Activated T-cell treated with anti-CD3 and anti-CD28 coated beads, Interleukin-2, amount 50 U/mL, for 4 hours (primary cell): ENCODE measurements at regions not wholly inside any gene's neighbourhood (a gene's known extent, or its start where the extent isn't known, plus 50 kb on each side); places are given as distances from the start of the nearest gene placed in this dataset.

Source experiments
- ATAC-seq, 2 donors: fragments of 200-7000 bp; cut with Tn5 transposase; one replicate each; pipeline ENCODE4 v1.10.0; 2021
- DNase-seq: peaks from one replicate; pipeline ENCODE4 v3.0.0-alpha.2; 2020
- H3K27me3 Mint-ChIP-seq: one replicate; pipeline ENCODE4 v1.8.0; 2021; ENCODE audit warnings: low read depth, mixed read lengths
- H3K36me3 Mint-ChIP-seq: one replicate; pipeline ENCODE4 v1.8.0; 2022; ENCODE audit warnings: mixed read lengths; ENCODE audit not compliant: insufficient read depth
- H3K4me1 Mint-ChIP-seq: one replicate; pipeline ENCODE4 v1.8.0; 2021; ENCODE audit warnings: low read depth, mixed read lengths
- H3K4me3 Mint-ChIP-seq: one replicate; pipeline ENCODE4 v1.8.0; 2021; ENCODE audit warnings: mild to moderate bottlenecking, moderate library complexity, mixed read lengths
- H3K9me3 Mint-ChIP-seq: one replicate; pipeline ENCODE4 v1.8.0; 2021; ENCODE audit warnings: mixed read lengths

- ATAC-seq: no peak
- peaks cover 7% of the 10 kb centered on the region for H3K27me3 Mint-ChIP-seq
Measured at GRCh38 chr21:28464988-28465387, 527.7 kb downstream of the LTN1 start.

DNA sequence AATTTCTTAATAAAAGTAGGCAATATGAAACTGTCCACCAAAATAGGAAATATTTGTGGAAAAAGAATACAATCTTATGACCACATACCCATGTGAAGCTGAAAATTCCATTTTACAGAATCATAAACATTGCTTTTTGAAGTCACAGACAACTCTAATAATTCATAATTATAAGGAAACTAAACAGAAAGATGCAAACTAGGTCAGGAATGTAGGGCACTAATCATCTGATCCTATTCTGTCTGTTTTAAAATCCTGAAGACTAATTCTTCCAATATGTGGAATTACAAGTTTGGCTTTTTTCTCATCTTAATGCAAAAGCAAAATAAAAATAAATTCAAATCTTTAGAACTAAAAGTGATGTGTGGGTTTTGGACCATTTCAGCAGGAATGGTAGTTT is 528.6 kb downstream of the LTN1 start:
- H3K27me3 Mint-ChIP-seq: peaks cover 4% of the 10 kb centered on the region
- H3K4me3 Mint-ChIP-seq: no peak overlapping the region
- no peak for DNase-seq
- H3K36me3 Mint-ChIP-seq: no peaks in the 10 kb centered on the region
- no peaks in the 10 kb centered on the region for H3K4me1 Mint-ChIP-seq
- no peaks in the 10 kb centered on the region for H3K9me3 Mint-ChIP-seq
- no peak for ATAC-seq

More at GRCh38 chr21:28464988-28465387, 527.7 kb downstream of the LTN1 start:
- Mint-ChIP-seq H3K9me3 (no peaks in the 10 kb centered on the region), H3K4me3 (no peak overlapping the region), H3K36me3 (no peaks in the 10 kb centered on the region), H3K4me1 (no peaks in the 10 kb centered on the region)
- DNase-seq: no peak

DNA sequence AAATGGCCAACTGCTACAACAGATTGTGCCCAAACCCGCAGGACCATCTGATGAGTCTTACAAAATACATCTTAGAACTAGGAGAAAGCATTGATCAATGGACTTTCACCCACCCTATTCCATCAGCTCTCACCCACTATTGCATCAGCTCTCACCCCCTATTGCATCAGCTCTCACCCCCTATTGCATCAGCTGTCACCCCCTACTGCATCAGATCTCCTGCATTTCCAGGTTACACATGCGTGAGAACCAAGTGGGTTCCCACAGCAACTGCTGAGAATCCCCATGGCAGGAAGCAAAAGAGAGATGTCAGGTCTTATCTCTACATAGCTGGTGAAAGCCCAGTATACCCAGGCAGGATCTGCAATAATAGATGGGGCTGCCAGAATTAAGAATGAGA is 533.5 kb downstream of the LTN1 start:
- Mint-ChIP-seq H3K9me3 (no peaks in the 10 kb centered on the region), H3K36me3 (no peaks in the 10 kb centered on the region), H3K4me3 (no peak overlapping the region), H3K27me3 (peaks cover 3% of the 10 kb centered on the region), H3K4me1 (no peaks in the 10 kb centered on the region)
- DNase-seq (no peak), ATAC-seq (no peak)

DNA sequence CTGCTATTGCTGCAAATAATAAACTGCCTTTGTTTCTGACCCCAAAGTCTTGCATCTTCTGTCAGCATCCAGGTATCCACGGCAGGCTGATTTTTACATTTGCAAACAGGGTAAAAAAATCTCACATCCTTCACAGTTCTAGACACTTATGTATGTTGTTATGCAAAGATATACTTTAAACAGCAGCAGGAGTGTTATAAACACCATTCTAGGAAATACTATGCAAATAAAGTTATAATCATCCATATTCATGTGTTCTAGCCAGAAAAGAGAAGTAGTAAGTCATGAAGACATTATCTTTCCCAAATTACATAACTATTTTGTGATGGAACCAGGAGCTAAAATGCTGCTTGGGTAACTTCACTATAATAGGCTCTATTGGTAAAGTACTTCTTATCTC is 534.2 kb downstream of the LTN1 start:
- Mint-ChIP-seq H3K4me3 (no peak overlapping the region), H3K4me1 (no peaks in the 10 kb centered on the region), H3K27me3 (peaks cover 3% of the 10 kb centered on the region), H3K9me3 (no peaks in the 10 kb centered on the region), H3K36me3 (no peaks in the 10 kb centered on the region)
- DNase-seq (no peak), ATAC-seq (no peak)

- no peak overlapping the region for H3K4me3 Mint-ChIP-seq
- no peaks in the 10 kb centered on the region for H3K36me3 Mint-ChIP-seq
- no peaks in the 10 kb centered on the region for H3K27me3 Mint-ChIP-seq
- no peaks in the 10 kb centered on the region for H3K4me1 Mint-ChIP-seq
- DNase-seq (no peak), ATAC-seq (no peak)
- no peaks in the 10 kb centered on the region for H3K9me3 Mint-ChIP-seq
Measured at GRCh38 chr21:28455253-28455600, 537.5 kb downstream of the LTN1 start.

DNA sequence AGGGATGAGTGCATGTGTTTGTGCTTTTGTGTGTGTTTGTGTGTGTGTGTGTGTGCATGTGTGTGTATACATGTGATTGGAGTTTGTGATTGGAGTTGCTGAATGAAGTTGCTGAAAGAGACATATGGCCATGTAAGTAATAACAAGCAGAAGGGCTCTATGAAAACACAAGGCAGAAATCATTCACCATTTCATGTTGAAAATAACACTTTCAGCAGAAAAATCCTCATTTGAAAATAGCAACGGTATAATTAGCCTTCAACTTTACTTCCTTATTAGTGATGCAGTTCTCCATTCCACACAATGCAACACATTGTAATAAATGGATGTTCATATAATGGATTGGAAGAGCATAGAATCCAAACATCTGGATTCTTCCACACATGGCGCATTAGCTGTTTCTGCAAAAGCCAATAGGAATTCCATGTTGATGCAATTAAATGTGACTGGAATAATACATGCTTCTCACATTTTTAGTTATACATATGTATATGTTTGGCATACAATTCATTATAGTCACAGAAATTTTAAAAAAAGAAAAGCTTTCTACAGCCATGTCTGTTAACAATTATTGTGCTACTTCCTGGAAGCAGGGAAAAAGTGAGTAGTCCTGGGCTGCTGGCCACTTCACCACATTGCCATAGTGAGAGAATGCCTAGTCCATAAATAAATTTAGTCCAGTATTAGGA is 538.0 kb downstream of the LTN1 start:
- Mint-ChIP-seq H3K9me3 (no peaks in the 10 kb centered on the region), H3K4me3 (no peak overlapping the region), H3K27me3 (no peaks in the 10 kb centered on the region), H3K36me3 (no peaks in the 10 kb centered on the region), H3K4me1 (no peaks in the 10 kb centered on the region)
- no peak for ATAC-seq
- no peak for DNase-seq

DNA sequence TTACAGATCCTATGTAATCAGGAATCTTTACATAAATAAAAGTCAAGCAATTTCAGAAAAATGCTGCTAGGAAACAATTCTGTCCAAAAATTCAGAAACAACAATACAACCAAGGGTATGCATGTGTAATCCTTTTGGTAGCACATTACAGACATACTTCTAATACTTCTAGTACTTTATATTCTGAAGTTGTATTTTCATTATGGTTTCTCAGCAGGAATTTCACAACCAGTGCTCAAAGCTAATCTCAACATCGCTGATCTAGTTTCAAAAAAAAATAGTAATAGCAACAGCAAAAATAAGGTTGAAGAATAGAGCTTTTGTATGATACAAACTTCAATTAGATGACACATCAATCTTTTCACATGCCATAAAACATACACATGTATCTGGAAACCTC is 545.2 kb downstream of the LTN1 start:
- Mint-ChIP-seq H3K36me3 (no peaks in the 10 kb centered on the region), H3K27me3 (no peaks in the 10 kb centered on the region), H3K9me3 (peaks cover 3% of the 10 kb centered on the region), H3K4me1 (no peaks in the 10 kb centered on the region), H3K4me3 (no peak overlapping the region)
- ATAC-seq (no peak), DNase-seq (no peak)

- no peaks in the 10 kb centered on the region for H3K4me1 Mint-ChIP-seq
- H3K4me3 Mint-ChIP-seq: no peak overlapping the region
- H3K27me3 Mint-ChIP-seq: no peaks in the 10 kb centered on the region
- H3K36me3 Mint-ChIP-seq: no peaks in the 10 kb centered on the region
- no peak for ATAC-seq
- DNase-seq: no peak
- peaks cover 3% of the 10 kb centered on the region for H3K9me3 Mint-ChIP-seq
Measured at GRCh38 chr21:28445141-28445830, 547.4 kb downstream of the LTN1 start.

DNA sequence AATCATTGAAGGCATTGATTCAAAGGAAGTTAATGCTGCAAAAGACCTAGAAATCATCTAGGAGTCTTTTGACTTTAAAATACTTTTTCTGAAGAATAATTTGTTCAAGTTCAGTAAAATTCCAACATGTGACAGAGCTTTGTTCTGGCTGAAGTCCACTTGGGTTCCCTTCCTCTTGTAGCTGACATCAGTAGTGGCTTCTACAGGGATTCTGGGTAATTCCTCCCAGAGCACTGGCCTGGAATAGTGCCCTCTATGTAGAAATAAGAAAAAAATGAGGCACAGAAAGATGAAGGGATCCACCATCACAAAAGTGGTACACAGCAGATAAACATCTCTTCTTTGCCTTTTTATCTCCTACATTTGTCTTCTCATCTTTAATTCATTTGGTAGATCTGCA is 548.1 kb downstream of the LTN1 start:
- DNase-seq: no peak

DNA sequence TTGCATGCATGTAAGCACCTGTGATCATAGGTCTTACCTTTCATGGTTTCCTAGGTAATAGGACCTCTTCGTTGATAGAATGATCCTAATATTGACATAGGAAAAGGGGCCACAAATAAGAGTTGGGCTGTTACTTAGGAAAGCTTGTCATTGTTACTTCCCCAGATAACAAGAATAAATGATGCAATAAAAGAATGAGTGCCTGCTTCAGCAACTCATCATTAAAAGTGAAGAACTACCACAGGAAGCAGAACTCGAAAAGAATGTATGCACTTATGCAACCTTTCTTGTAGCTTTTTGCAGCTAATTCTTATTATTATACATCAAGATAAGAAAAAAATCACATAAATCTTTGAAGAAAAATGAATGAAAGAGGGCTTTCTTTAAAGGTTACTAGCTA is 548.6 kb downstream of the LTN1 start:
- ATAC-seq (no peak), DNase-seq (no peak)
- Mint-ChIP-seq H3K9me3 (peaks cover 3% of the 10 kb centered on the region), H3K4me1 (no peaks in the 10 kb centered on the region), H3K36me3 (no peaks in the 10 kb centered on the region), H3K4me3 (no peak overlapping the region), H3K27me3 (no peaks in the 10 kb centered on the region)

More for the DNA sequence above, 548.1 kb downstream of the LTN1 start:
- Mint-ChIP-seq H3K27me3 (no peaks in the 10 kb centered on the region), H3K4me1 (no peaks in the 10 kb centered on the region), H3K9me3 (peaks cover 3% of the 10 kb centered on the region), H3K4me3 (no peak overlapping the region), H3K36me3 (no peaks in the 10 kb centered on the region)
- ATAC-seq: no peak

DNA sequence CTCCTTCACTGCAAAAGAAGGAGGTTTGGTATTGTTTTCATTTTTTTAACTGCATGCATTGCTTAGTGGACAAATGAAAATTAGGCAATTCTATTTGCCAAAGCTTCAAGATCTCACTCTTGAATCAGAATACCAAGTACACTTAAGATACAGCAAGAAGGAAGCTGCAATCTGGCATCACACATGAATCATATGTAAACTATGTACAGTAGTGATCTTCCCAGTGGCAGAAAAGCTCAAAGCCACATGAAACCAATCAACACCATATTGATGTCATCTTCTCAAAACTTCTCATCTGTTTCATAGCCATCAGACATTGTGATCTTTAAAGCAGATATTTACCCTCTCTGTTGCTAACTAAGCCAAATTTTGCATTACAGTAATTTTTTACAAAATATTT is 550.1 kb downstream of the LTN1 start:
- H3K9me3 Mint-ChIP-seq: peaks cover 3% of the 10 kb centered on the region
- ATAC-seq: no peak
- no peaks in the 10 kb centered on the region for H3K27me3 Mint-ChIP-seq
- H3K4me3 Mint-ChIP-seq: no peak overlapping the region
- no peaks in the 10 kb centered on the region for H3K36me3 Mint-ChIP-seq
- no peak for DNase-seq
- H3K4me1 Mint-ChIP-seq: no peaks in the 10 kb centered on the region

- Mint-ChIP-seq H3K4me3 (no peak overlapping the region), H3K36me3 (no peaks in the 10 kb centered on the region), H3K4me1 (no peaks in the 10 kb centered on the region), H3K27me3 (no peaks in the 10 kb centered on the region), H3K9me3 (peaks cover 3% of the 10 kb centered on the region)
- DNase-seq (no peak), ATAC-seq (no peak)
Measured at GRCh38 chr21:28442085-28442484, 550.6 kb downstream of the LTN1 start.

DNA sequence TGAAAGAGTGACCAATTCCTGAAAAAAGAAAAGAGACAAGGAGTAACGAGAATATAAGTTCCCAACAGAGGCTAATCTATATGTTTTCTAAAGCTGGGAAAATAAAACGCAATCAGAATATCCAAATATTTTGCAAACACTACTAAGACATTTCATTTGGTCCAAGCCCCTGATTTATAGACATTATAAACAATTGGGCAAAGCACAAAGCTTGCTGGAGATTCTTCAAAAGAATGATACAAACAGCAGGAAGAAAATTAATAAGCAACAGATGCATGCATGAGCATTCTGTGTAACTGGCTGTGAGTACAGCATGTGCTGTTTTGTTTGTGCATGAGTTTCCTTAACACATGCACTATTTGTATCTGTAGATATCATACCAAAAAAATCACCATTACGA is 552.9 kb downstream of the LTN1 start:
- Mint-ChIP-seq H3K4me1 (no peaks in the 10 kb centered on the region), H3K27me3 (no peaks in the 10 kb centered on the region), H3K4me3 (no peak overlapping the region), H3K36me3 (no peaks in the 10 kb centered on the region), H3K9me3 (no peaks in the 10 kb centered on the region)
- ATAC-seq: no peak
- no peak for DNase-seq

GRCh38 chr21:28439251-28439650 is 553.4 kb downstream of the LTN1 start:
- Mint-ChIP-seq H3K27me3 (no peaks in the 10 kb centered on the region), H3K4me3 (no peak overlapping the region), H3K9me3 (no peaks in the 10 kb centered on the region), H3K4me1 (no peaks in the 10 kb centered on the region), H3K36me3 (no peaks in the 10 kb centered on the region)
- ATAC-seq: no peak
- DNase-seq: no peak

DNA sequence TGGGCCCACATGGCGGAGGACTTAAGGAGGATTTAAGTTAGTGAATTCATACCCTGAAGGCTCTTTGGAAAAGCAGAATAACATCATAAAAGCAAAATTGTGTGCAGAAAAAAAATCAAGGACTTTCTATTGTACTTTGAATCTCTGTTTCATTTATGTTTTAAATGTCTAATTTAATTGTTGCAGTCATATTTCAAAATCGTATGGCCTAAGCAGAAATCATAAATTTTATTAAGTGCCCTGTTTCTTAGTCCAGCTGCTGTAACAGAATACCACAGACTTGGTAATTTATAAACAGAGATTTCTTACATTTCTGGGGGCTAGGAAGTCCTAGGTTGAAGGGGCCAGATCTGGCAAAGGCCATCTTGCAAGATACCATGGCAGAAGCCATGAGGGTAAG is 555.6 kb downstream of the LTN1 start:
- no peak overlapping the region for H3K4me3 Mint-ChIP-seq
- DNase-seq (no peak), ATAC-seq (no peak)
- no peaks in the 10 kb centered on the region for H3K36me3 Mint-ChIP-seq
- no peaks in the 10 kb centered on the region for H3K4me1 Mint-ChIP-seq
- peaks cover 1% of the 10 kb centered on the region for H3K27me3 Mint-ChIP-seq
- no peaks in the 10 kb centered on the region for H3K9me3 Mint-ChIP-seq
